HEK293 (cell line): ENCODE measurements at regions not wholly inside any gene's neighbourhood (a gene's known extent, or its start where the extent isn't known, plus 50 kb on each side); places are given as distances from the start of the nearest gene placed in this dataset.
"Not testable (repeated sequence)": the region's sequence is repeated elsewhere in the genome, so short reads cannot be mapped to it uniquely, and the experiment has no call there.

ENCODE experiments used
- CTCF ChIP-seq: fragments of 450-650 bp; formaldehyde crosslinking; IDR thresholded peaks from 2 replicates; pipeline ENCODE4 v1.5.1; 2016; ENCODE audit warnings: missing biosample characterization, missing genetic modification characterization
- KLF1 ChIP-seq: fragments of 450-650 bp; formaldehyde crosslinking; IDR thresholded peaks from 2 replicates; pipeline ENCODE4 v1.5.1; 2016; ENCODE audit warnings: missing biosample characterization, missing genetic modification characterization
- PRDM10 ChIP-seq: fragments of 450-650 bp; formaldehyde crosslinking; IDR thresholded peaks from 2 replicates; pipeline ENCODE4 v1.5.1; 2016; ENCODE audit warnings: missing biosample characterization, missing genetic modification characterization
- ZNF121 ChIP-seq: fragments of 450-650 bp; formaldehyde crosslinking; IDR thresholded peaks from 2 replicates; pipeline ENCODE4 v1.5.1; 2016; ENCODE audit warnings: missing biosample characterization, missing genetic modification characterization
- ZNF324 ChIP-seq: fragments of 450-650 bp; formaldehyde crosslinking; IDR thresholded peaks from 2 replicates; pipeline ENCODE4 v1.5.1; 2016; ENCODE audit warnings: missing biosample characterization, missing genetic modification characterization
- ZNF362 ChIP-seq: fragments of 450-650 bp; formaldehyde crosslinking; IDR thresholded peaks from 2 replicates; pipeline ENCODE4 v1.5.1; 2016; ENCODE audit warnings: missing biosample characterization, missing genetic modification characterization

GRCh38 chr2:111539991-111540390, 344.0 kb downstream of the ANAPC1 start:
- TF ChIP-seq CTCF (tag by site-specific recombination); ZNF121 (tag by site-specific recombination); ZNF362; KLF1; ZNF324 (tag by site-specific recombination); PRDM10 (tag by site-specific recombination): not testable (repeated sequence)
